SK-N-SH (cell line): ENCODE measurements at regions not wholly inside any gene's neighbourhood (a gene's known extent, or its start where the extent isn't known, plus 50 kb on each side); places are given as distances from the start of the nearest gene placed in this dataset.

Source experiments
- EP300 ChIP-seq, 2 experiments: IDR thresholded peaks; 2 replicates each; pipeline versions ENCODE4 v1.4.0 to v1.6.1; 2012; ENCODE audit warnings: borderline replicate concordance in 1 of 2, low read depth in 1 of 2, low read length in 1 of 2
- FOXJ3 ChIP-seq: sonication (generic); formaldehyde crosslinking; IDR thresholded peaks from 2 replicates; pipeline ENCODE4 v1.5.1; 2020; ENCODE audit warnings: mild to moderate bottlenecking, missing genetic modification reagents
- POLR2AphosphoS5 ChIP-seq: IDR thresholded peaks from 2 replicates; pipeline ENCODE4 v1.6.1; 2012; ENCODE audit warnings: low read depth, low read length
- RAD21 ChIP-seq: IDR thresholded peaks from 2 replicates; pipeline ENCODE4 v1.6.1; 2012; ENCODE audit warnings: mild to moderate bottlenecking, low read length
- SIN3A ChIP-seq: IDR thresholded peaks from 2 replicates; pipeline ENCODE4 v1.6.1; 2012; ENCODE audit warnings: low read depth, mild to moderate bottlenecking, low read length, moderate library complexity, borderline replicate concordance
- SMC3 ChIP-seq: IDR thresholded peaks from 2 replicates; pipeline ENCODE4 v1.6.1; 2012; ENCODE audit warnings: low read depth, low read length, improper control_type of control experiment
- TF ChIP-seq, protein P1 (sequence below): fragments of 200-600 bp; sonication (generic); IDR thresholded peaks from 2 replicates; pipeline ENCODE4 v1.6.1; 2017; ENCODE audit warnings: antibody characterized with exemption, mild to moderate bottlenecking, moderate library complexity
- TF ChIP-seq, protein P2 (sequence below): fragments of 150-350 bp; IDR thresholded peaks from 2 replicates; pipeline ENCODE4 v1.6.1; 2016; ENCODE audit warnings: mild to moderate bottlenecking, low read depth, low read length
- TF ChIP-seq, protein P3 (sequence below): IDR thresholded peaks from 2 replicates; pipeline ENCODE4 v1.4.0; 2012; ENCODE audit warnings: low read depth
- TF ChIP-seq, protein P4 (sequence below): fragments of 150-350 bp; IDR thresholded peaks from 2 replicates; pipeline ENCODE4 v1.6.1; 2017; ENCODE audit warnings: antibody characterized with exemption, low read length, low read depth, borderline replicate concordance

DNA sequence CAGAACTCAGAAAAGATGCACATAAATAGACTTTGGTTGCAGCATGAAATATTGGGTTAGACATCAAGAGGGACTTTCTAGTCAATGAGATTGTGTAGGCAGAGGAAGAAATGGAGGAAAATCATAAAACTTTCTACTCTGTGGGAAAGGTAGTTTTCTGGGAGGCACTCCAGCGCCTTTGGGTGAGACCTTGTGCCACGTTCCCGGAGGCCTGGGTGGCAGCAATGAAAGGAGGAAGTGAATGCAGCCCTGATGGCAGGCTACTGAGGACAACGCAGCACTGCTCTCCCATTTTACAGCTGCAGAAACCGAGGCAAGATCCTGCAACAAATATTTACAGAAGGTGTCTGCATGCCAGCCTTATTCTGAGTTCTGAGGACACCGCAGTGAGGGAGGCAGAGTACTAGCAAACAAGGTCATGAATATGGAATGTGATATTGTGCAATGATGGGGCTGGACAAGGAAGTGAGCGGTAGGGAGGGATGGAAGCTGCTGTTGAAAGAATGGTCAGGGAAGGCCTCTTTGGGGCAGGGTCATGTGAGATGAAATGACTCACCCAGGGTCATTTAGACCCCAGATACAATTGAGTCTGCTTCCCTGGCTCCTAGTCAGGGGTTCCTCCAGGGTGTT, 159.1 kb downstream of the TFAP2C start:
- peak in 1 of 2 experiments; percentile 62; a peak in 2 of 4 replicates for TF ChIP-seq EP300 (IDR thresholded peaks at IDR 0.05; ENCODE audit: borderline replicate concordance in 1 of 2, low read depth in 1 of 2, low read length in 1 of 2)
- no peak for TF ChIP-seq SMC3
- TF ChIP-seq, protein P1, sequence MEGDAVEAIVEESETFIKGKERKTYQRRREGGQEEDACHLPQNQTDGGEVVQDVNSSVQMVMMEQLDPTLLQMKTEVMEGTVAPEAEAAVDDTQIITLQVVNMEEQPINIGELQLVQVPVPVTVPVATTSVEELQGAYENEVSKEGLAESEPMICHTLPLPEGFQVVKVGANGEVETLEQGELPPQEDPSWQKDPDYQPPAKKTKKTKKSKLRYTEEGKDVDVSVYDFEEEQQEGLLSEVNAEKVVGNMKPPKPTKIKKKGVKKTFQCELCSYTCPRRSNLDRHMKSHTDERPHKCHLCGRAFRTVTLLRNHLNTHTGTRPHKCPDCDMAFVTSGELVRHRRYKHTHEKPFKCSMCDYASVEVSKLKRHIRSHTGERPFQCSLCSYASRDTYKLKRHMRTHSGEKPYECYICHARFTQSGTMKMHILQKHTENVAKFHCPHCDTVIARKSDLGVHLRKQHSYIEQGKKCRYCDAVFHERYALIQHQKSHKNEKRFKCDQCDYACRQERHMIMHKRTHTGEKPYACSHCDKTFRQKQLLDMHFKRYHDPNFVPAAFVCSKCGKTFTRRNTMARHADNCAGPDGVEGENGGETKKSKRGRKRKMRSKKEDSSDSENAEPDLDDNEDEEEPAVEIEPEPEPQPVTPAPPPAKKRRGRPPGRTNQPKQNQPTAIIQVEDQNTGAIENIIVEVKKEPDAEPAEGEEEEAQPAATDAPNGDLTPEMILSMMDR: no peak
- no peak for TF ChIP-seq RAD21
- TF ChIP-seq POLR2AphosphoS5: no peak
- TF ChIP-seq, protein P2, sequence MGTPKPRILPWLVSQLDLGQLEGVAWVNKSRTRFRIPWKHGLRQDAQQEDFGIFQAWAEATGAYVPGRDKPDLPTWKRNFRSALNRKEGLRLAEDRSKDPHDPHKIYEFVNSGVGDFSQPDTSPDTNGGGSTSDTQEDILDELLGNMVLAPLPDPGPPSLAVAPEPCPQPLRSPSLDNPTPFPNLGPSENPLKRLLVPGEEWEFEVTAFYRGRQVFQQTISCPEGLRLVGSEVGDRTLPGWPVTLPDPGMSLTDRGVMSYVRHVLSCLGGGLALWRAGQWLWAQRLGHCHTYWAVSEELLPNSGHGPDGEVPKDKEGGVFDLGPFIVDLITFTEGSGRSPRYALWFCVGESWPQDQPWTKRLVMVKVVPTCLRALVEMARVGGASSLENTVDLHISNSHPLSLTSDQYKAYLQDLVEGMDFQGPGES: no peak
- TF ChIP-seq FOXJ3 (CRISPR knock-in tag): no peak
- TF ChIP-seq, protein P3, sequence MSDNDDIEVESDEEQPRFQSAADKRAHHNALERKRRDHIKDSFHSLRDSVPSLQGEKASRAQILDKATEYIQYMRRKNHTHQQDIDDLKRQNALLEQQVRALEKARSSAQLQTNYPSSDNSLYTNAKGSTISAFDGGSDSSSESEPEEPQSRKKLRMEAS: 0 out of 2 replicates have a peak, but pooled peaks have one; percentile 21
- TF ChIP-seq, protein P4, sequence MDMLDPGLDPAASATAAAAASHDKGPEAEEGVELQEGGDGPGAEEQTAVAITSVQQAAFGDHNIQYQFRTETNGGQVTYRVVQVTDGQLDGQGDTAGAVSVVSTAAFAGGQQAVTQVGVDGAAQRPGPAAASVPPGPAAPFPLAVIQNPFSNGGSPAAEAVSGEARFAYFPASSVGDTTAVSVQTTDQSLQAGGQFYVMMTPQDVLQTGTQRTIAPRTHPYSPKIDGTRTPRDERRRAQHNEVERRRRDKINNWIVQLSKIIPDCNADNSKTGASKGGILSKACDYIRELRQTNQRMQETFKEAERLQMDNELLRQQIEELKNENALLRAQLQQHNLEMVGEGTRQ: no peak
- no peak for TF ChIP-seq SIN3A
